Panc1 (cell line): ENCODE measurements at regions not wholly inside any gene's neighbourhood (a gene's known extent, or its start where the extent isn't known, plus 50 kb on each side); places are given as distances from the start of the nearest gene placed in this dataset.

Experiments used
- ATAC-seq: fragments of 200-7000 bp; cut with Tn5 transposase; 2 replicates; pipeline ENCODE4 v1.9.1; 2020; ENCODE audit warnings: mild to moderate bottlenecking, moderate library complexity
- BruUV-seq: library from RNA; stranded (reverse); fragments of 400-500 nt; replicated peaks from 2 replicates; lab custom pipeline; 2021; lab: Mats Ljungman, UMichigan
- CTCF ChIA-PET: fragments of 300-600 bp; sonication (Branson Sonifier 250); formaldehyde crosslinking; loops from one replicate; lab custom pipeline; 2022; ENCODE audit warnings: antibody characterized with exemption; lab: Charles Lee
- POLR2A ChIA-PET: fragments of 300-600 bp; sonication (Branson Sonifier 250); formaldehyde crosslinking; loops from one replicate; lab custom pipeline; 2022; ENCODE audit warnings: antibody characterized with exemption; lab: Charles Lee
- DNase-seq: peaks from one replicate; pipeline ENCODE4 v3.0.0-alpha.2; 2010; ENCODE audit warnings: low read depth, low spot score
- H3K27ac ChIP-seq: 2 replicates; pipeline ENCODE4 v1.5.1; 2011; ENCODE audit warnings: mild to moderate bottlenecking, low read length, inconsistent platforms
- H3K27me3 ChIP-seq: fragments of 200-500 bp; sonication (Bioruptor generic); 2 replicates; pipeline ENCODE4 v1.6.0; 2014; ENCODE audit warnings: low read length, inconsistent platforms; ENCODE audit not compliant: control insufficient read depth, insufficient read depth
- H3K36me3 ChIP-seq: fragments of 200-500 bp; sonication (Bioruptor generic); 2 replicates; pipeline ENCODE4 v1.5.1; 2014; ENCODE audit warnings: inconsistent platforms, mild to moderate bottlenecking, low read length, moderate library complexity; ENCODE audit not compliant: control insufficient read depth, insufficient read depth
- H3K4me1 ChIP-seq: 2 replicates; pipeline ENCODE4 v1.5.1; 2011; ENCODE audit warnings: inconsistent platforms, mild to moderate bottlenecking, low read length, moderate library complexity; ENCODE audit not compliant: control insufficient read depth, insufficient read depth
- H3K4me3 ChIP-seq, 2 experiments: 2 replicates each; pipeline ENCODE4 v1.5.1; 2011 to 2012; ENCODE audit warnings: low read depth in 2 of 2, low read length in 2 of 2, mild to moderate bottlenecking in 2 of 2, inconsistent platforms in 1 of 2, moderate library complexity in 1 of 2
- H3K9me3 ChIP-seq: fragments of 200-500 bp; sonication (Bioruptor generic); 2 replicates; pipeline ENCODE4 v1.5.1; 2014; ENCODE audit warnings: low read depth, mild to moderate bottlenecking, inconsistent platforms, low read length, moderate library complexity; ENCODE audit not compliant: control insufficient read depth, insufficient read depth
- POLR2AphosphoS5 ChIP-seq: IDR thresholded peaks from 2 replicates; pipeline ENCODE4 v1.6.1; 2012; ENCODE audit warnings: mild to moderate bottlenecking, low read depth, low read length, moderate library complexity
- SIN3A ChIP-seq: IDR thresholded peaks from 2 replicates; pipeline ENCODE4 v1.6.1; 2012; ENCODE audit warnings: low read depth, mild to moderate bottlenecking, low read length, moderate library complexity, borderline replicate concordance; ENCODE audit not compliant: insufficient read depth
- TCF7L2 ChIP-seq: IDR thresholded peaks from 2 replicates; pipeline ENCODE4 v1.6.1; 2011; ENCODE audit warnings: mild to moderate bottlenecking, low read depth, low read length, inconsistent platforms
- in situ Hi-C: cut with HindIII; loops from 2 replicates; pipeline ENCODE4 v1.10.0; 2016; ENCODE audit warnings: low sequenced_read_pairs, low pct_unique_long_range_greater_than_20kb
- intact Hi-C: fragments of 100-400 bp; cut with micrococcal nuclease; formaldehyde crosslinking; loops from one replicate; pipeline ENCODE4 v1.10.0; 2022; ENCODE audit not compliant: unreplicated experiment
- TF ChIP-seq, protein P1 (sequence below): fragments of 450-650 bp; IDR thresholded peaks from 2 replicates; pipeline ENCODE4 v1.5.1; 2017; ENCODE audit warnings: mild to moderate bottlenecking
- TF ChIP-seq, protein P2 (sequence below), 2 experiments: IDR thresholded peaks; 2 replicates each; pipeline ENCODE4 v1.6.1; 2011 to 2012; ENCODE audit warnings: low read depth in 2 of 2, control low read depth in 1 of 2, low read length in 1 of 2, mild to moderate bottlenecking in 1 of 2, moderate library complexity in 1 of 2; ENCODE audit not compliant: insufficient read depth in 1 of 2

GRCh38 chr3:137554242-137554641 lies 209.9 kb upstream of the SOX14 start:
- in situ Hi-C loops, result no loop called here
- Histone ChIP-seq H3K4me3 (no peak overlapping the region), H3K27me3 (no peaks in the 10 kb centered on the region), H3K27ac (no peak overlapping the region), H3K4me1 (no peaks in the 10 kb centered on the region), H3K36me3 (no peaks in the 10 kb centered on the region), H3K9me3 (no peaks in the 10 kb centered on the region)
- ATAC-seq (no peak), DNase-seq (no peak)
- CTCF ChIA-PET, result no interaction called here
- POLR2A ChIA-PET, result no interaction called here
- BruUV-seq, result no TSS peak
- intact Hi-C loops, result no loop called here
- TF ChIP-seq, protein P1, sequence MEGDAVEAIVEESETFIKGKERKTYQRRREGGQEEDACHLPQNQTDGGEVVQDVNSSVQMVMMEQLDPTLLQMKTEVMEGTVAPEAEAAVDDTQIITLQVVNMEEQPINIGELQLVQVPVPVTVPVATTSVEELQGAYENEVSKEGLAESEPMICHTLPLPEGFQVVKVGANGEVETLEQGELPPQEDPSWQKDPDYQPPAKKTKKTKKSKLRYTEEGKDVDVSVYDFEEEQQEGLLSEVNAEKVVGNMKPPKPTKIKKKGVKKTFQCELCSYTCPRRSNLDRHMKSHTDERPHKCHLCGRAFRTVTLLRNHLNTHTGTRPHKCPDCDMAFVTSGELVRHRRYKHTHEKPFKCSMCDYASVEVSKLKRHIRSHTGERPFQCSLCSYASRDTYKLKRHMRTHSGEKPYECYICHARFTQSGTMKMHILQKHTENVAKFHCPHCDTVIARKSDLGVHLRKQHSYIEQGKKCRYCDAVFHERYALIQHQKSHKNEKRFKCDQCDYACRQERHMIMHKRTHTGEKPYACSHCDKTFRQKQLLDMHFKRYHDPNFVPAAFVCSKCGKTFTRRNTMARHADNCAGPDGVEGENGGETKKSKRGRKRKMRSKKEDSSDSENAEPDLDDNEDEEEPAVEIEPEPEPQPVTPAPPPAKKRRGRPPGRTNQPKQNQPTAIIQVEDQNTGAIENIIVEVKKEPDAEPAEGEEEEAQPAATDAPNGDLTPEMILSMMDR, result no peak
- TF ChIP-seq SIN3A (no peak), TCF7L2 (no peak), POLR2AphosphoS5 (no peak)
- TF ChIP-seq, protein P2, sequence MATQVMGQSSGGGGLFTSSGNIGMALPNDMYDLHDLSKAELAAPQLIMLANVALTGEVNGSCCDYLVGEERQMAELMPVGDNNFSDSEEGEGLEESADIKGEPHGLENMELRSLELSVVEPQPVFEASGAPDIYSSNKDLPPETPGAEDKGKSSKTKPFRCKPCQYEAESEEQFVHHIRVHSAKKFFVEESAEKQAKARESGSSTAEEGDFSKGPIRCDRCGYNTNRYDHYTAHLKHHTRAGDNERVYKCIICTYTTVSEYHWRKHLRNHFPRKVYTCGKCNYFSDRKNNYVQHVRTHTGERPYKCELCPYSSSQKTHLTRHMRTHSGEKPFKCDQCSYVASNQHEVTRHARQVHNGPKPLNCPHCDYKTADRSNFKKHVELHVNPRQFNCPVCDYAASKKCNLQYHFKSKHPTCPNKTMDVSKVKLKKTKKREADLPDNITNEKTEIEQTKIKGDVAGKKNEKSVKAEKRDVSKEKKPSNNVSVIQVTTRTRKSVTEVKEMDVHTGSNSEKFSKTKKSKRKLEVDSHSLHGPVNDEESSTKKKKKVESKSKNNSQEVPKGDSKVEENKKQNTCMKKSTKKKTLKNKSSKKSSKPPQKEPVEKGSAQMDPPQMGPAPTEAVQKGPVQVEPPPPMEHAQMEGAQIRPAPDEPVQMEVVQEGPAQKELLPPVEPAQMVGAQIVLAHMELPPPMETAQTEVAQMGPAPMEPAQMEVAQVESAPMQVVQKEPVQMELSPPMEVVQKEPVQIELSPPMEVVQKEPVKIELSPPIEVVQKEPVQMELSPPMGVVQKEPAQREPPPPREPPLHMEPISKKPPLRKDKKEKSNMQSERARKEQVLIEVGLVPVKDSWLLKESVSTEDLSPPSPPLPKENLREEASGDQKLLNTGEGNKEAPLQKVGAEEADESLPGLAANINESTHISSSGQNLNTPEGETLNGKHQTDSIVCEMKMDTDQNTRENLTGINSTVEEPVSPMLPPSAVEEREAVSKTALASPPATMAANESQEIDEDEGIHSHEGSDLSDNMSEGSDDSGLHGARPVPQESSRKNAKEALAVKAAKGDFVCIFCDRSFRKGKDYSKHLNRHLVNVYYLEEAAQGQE (IDR thresholded peaks at IDR 0.05; ENCODE audit: insufficient read depth in 1 of 2, low read depth in 2 of 2, low read length in 1 of 2), result no peak

GRCh38 chr3:137568880-137569279 lies 195.2 kb upstream of the SOX14 start:
- ChIA-PET POLR2A (no interaction called here), CTCF (no interaction called here)
- no TSS peak for BruUV-seq
- DNase-seq (no peak), ATAC-seq (no peak)
- TF ChIP-seq, protein P1, result no peak
- TF ChIP-seq SIN3A (no peak), TCF7L2 (no peak), POLR2AphosphoS5 (no peak)
- TF ChIP-seq, protein P2 (IDR thresholded peaks at IDR 0.05; ENCODE audit: insufficient read depth in 1 of 2, low read depth in 2 of 2, low read length in 1 of 2), result no peak
- in situ Hi-C loops (no loop called here), intact Hi-C loops (no loop called here)
- no peaks in the 10 kb centered on the region for H3K4me1 ChIP-seq
- H3K27me3 ChIP-seq, result no peaks in the 10 kb centered on the region
- H3K4me3 ChIP-seq, result no peak overlapping the region
- no peaks in the 10 kb centered on the region for H3K36me3 ChIP-seq
- no peak overlapping the region for H3K27ac ChIP-seq
- H3K9me3 ChIP-seq, result 0 out of 2 replicates have a peak, but pooled peaks cover 6% of the 10 kb centered on the region
